ENCODE measurements at regions not wholly inside any gene's neighbourhood (a gene's known extent, or its start where the extent isn't known, plus 50 kb on each side); places are given as distances from the start of the nearest gene placed in this dataset.
A peak's percentile ranks its signal among the peaks of the same experiment; 100 is the strongest.

- H3K27me3 ChIP-seq, result no peaks in the 10 kb centered on the region
- H3K4me3 ChIP-seq (ENCODE audit: low read depth, low read length), result no peak overlapping the region
- no peaks in the 10 kb centered on the region for H3K4me1 ChIP-seq
- H3K36me3 ChIP-seq, result no peaks in the 10 kb centered on the region
- DNase-seq, result no peak
- no peaks in the 10 kb centered on the region for H3K9me3 ChIP-seq
- TF ChIP-seq CTCF (IDR thresholded peaks at IDR 0.05; ENCODE audit: low read depth, low read length), result no peak
Observed at GRCh38 chr2:22055784-22056620, 932.2 kb downstream of the TDRD15 start.

- no peak for DNase-seq
- Histone ChIP-seq H3K36me3 (no peaks in the 10 kb centered on the region), H3K9me3 (no peaks in the 10 kb centered on the region), H3K27me3 (no peaks in the 10 kb centered on the region), H3K4me1 (no peaks in the 10 kb centered on the region), H3K4me3 (ENCODE audit: low read depth, low read length) (no peak overlapping the region)
- no peak for TF ChIP-seq CTCF (IDR thresholded peaks at IDR 0.05; ENCODE audit: low read depth, low read length)
Observed at GRCh38 chr2:22056621-22057132, 932.9 kb downstream of the TDRD15 start.

- no peak for TF ChIP-seq CTCF (IDR thresholded peaks at IDR 0.05; ENCODE audit: low read depth, low read length)
- no peaks in the 10 kb centered on the region for H3K4me1 ChIP-seq
- H3K4me3 ChIP-seq (ENCODE audit: low read depth, low read length), result no peak overlapping the region
- H3K36me3 ChIP-seq, result no peaks in the 10 kb centered on the region
- H3K9me3 ChIP-seq, result no peaks in the 10 kb centered on the region
- DNase-seq, result no peak
- no peaks in the 10 kb centered on the region for H3K27me3 ChIP-seq
Observed at GRCh38 chr2:22062679-22063078, 938.9 kb downstream of the TDRD15 start.

GRCh38 chr2:22076454-22076853, 952.7 kb downstream of the TDRD15 start:
- peaks cover 3% of the 10 kb centered on the region for H3K4me1 ChIP-seq
- no peak for DNase-seq
- TF ChIP-seq CTCF (IDR thresholded peaks at IDR 0.05; ENCODE audit: low read depth, low read length), result no peak
- no peaks in the 10 kb centered on the region for H3K27me3 ChIP-seq
- H3K4me3 ChIP-seq (ENCODE audit: low read depth, low read length), result no peak overlapping the region
- H3K36me3 ChIP-seq, result no peaks in the 10 kb centered on the region
- no peaks in the 10 kb centered on the region for H3K9me3 ChIP-seq

- TF ChIP-seq CTCF (IDR thresholded peaks at IDR 0.05; ENCODE audit: low read depth, low read length), result no peak
Observed at GRCh38 chr2:22078701-22079100, 954.9 kb downstream of the TDRD15 start.

GRCh38 chr2:22079583-22079982, 955.8 kb downstream of the TDRD15 start:
- no peaks in the 10 kb centered on the region for H3K36me3 ChIP-seq

More at GRCh38 chr2:22078701-22079100, 954.9 kb downstream of the TDRD15 start:
- H3K4me1 ChIP-seq, result peaks cover 3% of the 10 kb centered on the region
- H3K27me3 ChIP-seq, result no peaks in the 10 kb centered on the region
- no peaks in the 10 kb centered on the region for H3K36me3 ChIP-seq
- DNase-seq, result no peak
- H3K9me3 ChIP-seq, result no peaks in the 10 kb centered on the region
- H3K4me3 ChIP-seq (ENCODE audit: low read depth, low read length), result no peak overlapping the region

More at GRCh38 chr2:22079583-22079982, 955.8 kb downstream of the TDRD15 start:
- TF ChIP-seq CTCF (IDR thresholded peaks at IDR 0.05; ENCODE audit: low read depth, low read length), result no peak
- H3K4me3 ChIP-seq (ENCODE audit: low read depth, low read length), result no peak overlapping the region
- peaks cover 3% of the 10 kb centered on the region for H3K4me1 ChIP-seq
- no peaks in the 10 kb centered on the region for H3K9me3 ChIP-seq
- peak; percentile 12 for DNase-seq
- H3K27me3 ChIP-seq, result no peaks in the 10 kb centered on the region

Measured in BE2C (cell line).